RWPE2 (cell line): ENCODE measurements at regions not wholly inside any gene's neighbourhood (a gene's known extent, or its start where the extent isn't known, plus 50 kb on each side); places are given as distances from the start of the nearest gene placed in this dataset.
A peak's percentile ranks its signal among the peaks of the same experiment; 100 is the strongest.

Experiments used
- ATAC-seq: fragments of 200-7000 bp; cut with Tn5 transposase; 3 replicates; pipeline ENCODE4 v1.9.1; 2021; ENCODE audit warnings: low read depth
- DNase-seq: peaks from one replicate; pipeline ENCODE4 v3.0.0-alpha.2; 2020; ENCODE audit warnings: low spot score
- H3K27ac ChIP-seq: fragments of 450-650 bp; 2 replicates; pipeline ENCODE4 v1.5.1; 2017; ENCODE audit warnings: mild to moderate bottlenecking; ENCODE audit not compliant: poor library complexity, severe bottlenecking
- H3K27me3 ChIP-seq: fragments of 250-450 bp; sonication (Bioruptor Pico); 2 replicates; pipeline ENCODE4 v1.5.1; 2021; ENCODE audit warnings: mild to moderate bottlenecking, moderate library complexity; ENCODE audit not compliant: insufficient read depth, poor library complexity, severe bottlenecking
- H3K36me3 ChIP-seq: fragments of 250-450 bp; sonication (Bioruptor Pico); 2 replicates; pipeline ENCODE4 v1.5.1; 2020; ENCODE audit warnings: low read depth, mild to moderate bottlenecking, moderate library complexity
- H3K4me1 ChIP-seq: fragments of 250-450 bp; sonication (Bioruptor Pico); 2 replicates; pipeline ENCODE4 v1.5.1; 2021; ENCODE audit warnings: mild to moderate bottlenecking, moderate library complexity; ENCODE audit not compliant: insufficient read depth, poor library complexity, severe bottlenecking
- H3K4me3 ChIP-seq: fragments of 250-450 bp; sonication (Bioruptor Pico); 2 replicates; pipeline ENCODE4 v1.5.1; 2021; ENCODE audit warnings: mild to moderate bottlenecking, moderate library complexity; ENCODE audit not compliant: severe bottlenecking
- H3K9me3 ChIP-seq: fragments of 250-450 bp; sonication (Bioruptor Pico); 2 replicates; pipeline ENCODE4 v1.5.1; 2021; ENCODE audit warnings: mild to moderate bottlenecking, moderate library complexity; ENCODE audit not compliant: severe bottlenecking
- TF ChIP-seq, protein P1 (sequence below): fragments of 450-650 bp; IDR thresholded peaks from one replicate; pipeline ENCODE4 v1.5.1; 2017; ENCODE audit warnings: mild to moderate bottlenecking, moderate library complexity; ENCODE audit not compliant: poor library complexity, severe bottlenecking

DNA sequence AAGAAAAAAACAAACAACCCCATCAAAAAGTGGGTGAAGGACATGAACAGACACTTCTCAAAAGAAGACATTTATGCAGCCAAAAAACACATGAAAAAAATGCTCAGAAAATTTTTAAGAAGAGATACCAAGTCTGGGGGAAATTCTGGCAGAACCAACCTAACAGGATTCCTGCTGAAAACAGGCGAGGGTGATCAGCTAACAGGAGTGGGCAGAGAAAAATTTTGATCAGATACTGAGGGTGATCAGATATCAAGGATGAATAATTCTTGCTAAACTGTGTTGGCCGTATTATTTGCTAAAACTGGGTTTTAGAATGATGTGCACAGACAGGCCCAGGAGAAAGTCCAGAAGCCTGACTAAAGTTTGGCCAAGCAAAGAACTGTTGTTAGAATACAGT, 557.3 kb downstream of the CD109 start:
- no peak for ATAC-seq
- no peak for DNase-seq
- no peaks in the 10 kb centered on the region for H3K36me3 ChIP-seq
- no peaks in the 10 kb centered on the region for H3K9me3 ChIP-seq
- TF ChIP-seq, protein P1, sequence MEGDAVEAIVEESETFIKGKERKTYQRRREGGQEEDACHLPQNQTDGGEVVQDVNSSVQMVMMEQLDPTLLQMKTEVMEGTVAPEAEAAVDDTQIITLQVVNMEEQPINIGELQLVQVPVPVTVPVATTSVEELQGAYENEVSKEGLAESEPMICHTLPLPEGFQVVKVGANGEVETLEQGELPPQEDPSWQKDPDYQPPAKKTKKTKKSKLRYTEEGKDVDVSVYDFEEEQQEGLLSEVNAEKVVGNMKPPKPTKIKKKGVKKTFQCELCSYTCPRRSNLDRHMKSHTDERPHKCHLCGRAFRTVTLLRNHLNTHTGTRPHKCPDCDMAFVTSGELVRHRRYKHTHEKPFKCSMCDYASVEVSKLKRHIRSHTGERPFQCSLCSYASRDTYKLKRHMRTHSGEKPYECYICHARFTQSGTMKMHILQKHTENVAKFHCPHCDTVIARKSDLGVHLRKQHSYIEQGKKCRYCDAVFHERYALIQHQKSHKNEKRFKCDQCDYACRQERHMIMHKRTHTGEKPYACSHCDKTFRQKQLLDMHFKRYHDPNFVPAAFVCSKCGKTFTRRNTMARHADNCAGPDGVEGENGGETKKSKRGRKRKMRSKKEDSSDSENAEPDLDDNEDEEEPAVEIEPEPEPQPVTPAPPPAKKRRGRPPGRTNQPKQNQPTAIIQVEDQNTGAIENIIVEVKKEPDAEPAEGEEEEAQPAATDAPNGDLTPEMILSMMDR: no peak
- H3K27ac ChIP-seq: no peak overlapping the region
- H3K27me3 ChIP-seq: no peaks in the 10 kb centered on the region
- no peak overlapping the region for H3K4me3 ChIP-seq
- no peaks in the 10 kb centered on the region for H3K4me1 ChIP-seq

DNA sequence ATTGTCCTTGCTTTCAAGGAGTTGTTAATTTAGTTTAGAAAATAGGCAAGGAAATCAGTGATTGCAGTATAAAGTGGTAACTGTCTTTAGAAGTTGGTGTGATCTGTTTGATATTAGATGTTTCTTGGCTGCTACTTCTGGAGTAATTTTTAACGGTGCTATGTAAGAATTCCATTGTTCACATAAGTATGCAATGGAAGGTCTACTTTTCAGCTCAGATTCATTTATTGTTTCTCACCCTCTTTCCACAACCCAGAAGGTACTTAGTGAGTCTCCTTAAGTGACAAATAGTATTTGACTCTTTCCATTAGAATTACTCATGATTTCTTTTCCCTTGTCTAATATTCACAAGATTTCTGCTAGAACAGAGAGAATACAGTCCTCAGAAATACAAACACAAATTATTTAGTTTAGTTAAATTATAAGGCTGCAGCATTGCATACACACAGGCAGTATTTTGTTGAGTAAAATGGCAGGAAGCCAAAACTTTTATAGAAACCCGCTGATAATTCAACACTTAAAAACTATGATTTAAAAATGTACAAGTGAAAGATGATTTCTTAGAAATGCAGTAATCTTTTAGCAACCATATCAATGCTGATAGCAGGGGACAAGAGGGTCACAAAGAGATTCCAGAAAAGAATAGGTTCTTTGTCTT, 554.3 kb downstream of the CD109 start:
- no peak overlapping the region for H3K27ac ChIP-seq
- H3K9me3 ChIP-seq: no peaks in the 10 kb centered on the region
- DNase-seq (no peak), ATAC-seq (no peak)
- H3K27me3 ChIP-seq: no peaks in the 10 kb centered on the region
- H3K4me3 ChIP-seq: no peak overlapping the region
- TF ChIP-seq, protein P1: no peak
- no peaks in the 10 kb centered on the region for H3K4me1 ChIP-seq
- H3K36me3 ChIP-seq: no peaks in the 10 kb centered on the region

DNA sequence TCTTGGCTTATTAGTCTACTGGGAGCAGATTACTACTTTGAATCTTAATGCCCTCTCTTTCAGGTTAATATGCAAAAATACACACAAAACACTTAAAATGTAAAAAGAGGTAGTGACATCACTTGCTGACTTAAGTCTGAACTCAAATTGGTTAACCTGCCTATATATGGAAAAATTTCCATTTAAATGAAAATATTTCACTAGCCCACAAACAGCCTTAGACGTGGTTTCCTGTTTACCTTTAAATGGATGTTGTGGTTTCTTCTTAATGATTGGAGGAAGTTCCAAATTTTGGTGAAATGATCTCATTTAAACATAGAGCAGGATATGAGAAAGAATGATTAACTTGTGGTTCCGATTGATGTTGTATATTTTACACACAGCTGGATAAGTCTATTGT, 553.7 kb downstream of the CD109 start:
- Histone ChIP-seq H3K9me3 (no peaks in the 10 kb centered on the region), H3K27me3 (no peaks in the 10 kb centered on the region), H3K4me3 (no peak overlapping the region), H3K4me1 (no peaks in the 10 kb centered on the region), H3K27ac (no peak overlapping the region), H3K36me3 (no peaks in the 10 kb centered on the region)
- TF ChIP-seq, protein P1: no peak
- ATAC-seq: no peak
- no peak for DNase-seq

DNA sequence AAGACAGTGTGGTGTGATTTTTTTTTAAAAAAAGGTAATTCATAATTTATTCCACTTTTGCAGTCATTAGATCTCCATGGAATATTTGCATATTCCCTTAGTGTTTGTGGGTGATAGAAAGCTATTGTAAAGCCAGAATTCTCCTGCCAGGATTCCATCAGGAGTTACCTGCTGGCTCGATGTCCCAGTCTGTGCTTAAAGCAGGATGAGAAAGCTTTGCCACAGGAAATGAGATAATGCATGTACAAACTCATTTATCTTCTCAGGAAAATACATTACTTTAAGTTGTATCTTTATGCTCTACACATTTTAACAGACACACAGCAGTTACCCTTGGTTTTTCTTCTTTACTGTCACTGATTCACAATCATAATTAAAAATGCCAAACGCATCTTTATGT, 553.0 kb downstream of the CD109 start:
- no peak; the same call in 2 of the 3 replicates for ATAC-seq
- DNase-seq: no peak
- Histone ChIP-seq H3K4me3 (no peak overlapping the region), H3K27ac (no peak overlapping the region), H3K4me1 (no peaks in the 10 kb centered on the region), H3K36me3 (no peaks in the 10 kb centered on the region), H3K27me3 (no peaks in the 10 kb centered on the region), H3K9me3 (no peaks in the 10 kb centered on the region)
- TF ChIP-seq, protein P1: no peak

DNA sequence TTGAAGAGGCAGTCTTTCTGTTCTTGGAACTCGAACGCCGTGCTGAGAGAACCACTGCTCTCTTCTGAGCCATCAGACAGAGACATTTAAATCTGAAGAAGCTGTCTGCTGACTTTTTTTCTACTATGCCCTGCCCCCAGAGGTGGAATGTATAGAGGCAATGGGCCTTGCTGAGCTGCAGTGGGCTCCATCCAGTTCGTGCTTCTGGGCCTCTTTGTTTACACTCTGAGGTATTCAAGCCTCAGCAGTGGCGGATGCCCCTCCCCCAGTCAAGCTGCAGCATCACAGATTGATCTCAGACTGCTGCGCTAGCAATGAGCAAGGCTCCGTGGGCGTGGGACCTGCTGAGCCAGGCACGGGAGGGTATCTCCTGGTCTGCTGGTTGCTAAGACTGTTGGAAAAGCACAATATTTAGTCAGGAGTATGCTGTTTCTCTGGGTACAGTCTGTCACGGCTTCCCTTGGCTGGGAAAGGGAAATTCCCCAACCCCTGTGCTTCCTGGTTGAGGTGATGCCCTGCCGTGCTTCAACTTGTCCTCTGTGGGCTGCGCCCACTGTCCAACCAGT, 526.8 kb downstream of the CD109 start:
- ATAC-seq (peak; percentile 93), DNase-seq (no peak)
- Histone ChIP-seq H3K36me3 (no peaks in the 10 kb centered on the region), H3K27me3 (no peaks in the 10 kb centered on the region), H3K27ac (no peak overlapping the region), H3K4me1 (no peaks in the 10 kb centered on the region), H3K4me3 (no peak overlapping the region), H3K9me3 (no peaks in the 10 kb centered on the region)
- TF ChIP-seq, protein P1: no peak
